ENCODE measurements at regions not wholly inside any gene's neighbourhood (a gene's known extent, or its start where the extent isn't known, plus 50 kb on each side); places are given as distances from the start of the nearest gene placed in this dataset.

- TF ChIP-seq TAF1 (conservative IDR thresholded peaks at IDR 0.05) (no peak), CTCF (IDR thresholded peaks at IDR 0.05; ENCODE audit: low read depth, low read length, missing input control) (no peak), RAD21 (IDR thresholded peaks at IDR 0.05) (no peak), GABPA (IDR thresholded peaks at IDR 0.05 in 1 of 2, conservative IDR thresholded peaks at IDR 0.05 in 1 of 2) (no peak), EGR1 (IDR thresholded peaks at IDR 0.05; ENCODE audit: low read depth in 2 of 2) (no peak), ATF3 (IDR thresholded peaks at IDR 0.05) (no peak), REST (IDR thresholded peaks at IDR 0.05) (no peak), SP1 (IDR thresholded peaks at IDR 0.05) (no peak)
Measured at GRCh38 chr17:33551075-33551474, 258.0 kb upstream of the ASIC2 start.

Data from liver (tissue), 3 donors.